Endothelial cell of umbilical vein (primary cell): ENCODE measurements at regions not wholly inside any gene's neighbourhood (a gene's known extent, or its start where the extent isn't known, plus 50 kb on each side); places are given as distances from the start of the nearest gene placed in this dataset.

Experiments
- BruUV-seq: library from RNA; stranded (reverse); fragments of 400-500 nt; replicated peaks from 2 replicates; lab custom pipeline; 2021; lab: Mats Ljungman, UMichigan
- CTCF ChIA-PET: fragments of 300-600, 350-600 bp; sonication (Branson Sonifier 250); formaldehyde crosslinking; loops from one replicate; lab custom pipeline; 2021; ENCODE audit warnings: antibody characterized with exemption, inconsistent platforms; lab: Charles Lee
- POLR2A ChIA-PET: fragments of 300-600, 350-600 bp; sonication (Branson Sonifier 250); formaldehyde crosslinking; loops from one replicate; lab custom pipeline; 2021; ENCODE audit warnings: antibody characterized with exemption, inconsistent platforms; lab: Charles Lee
- DNase-seq: peaks from one replicate; pipeline ENCODE4 v3.0.0-alpha.2; 2011; ENCODE audit warnings: low read depth, low spot score
- FAIRE-seq: peaks from 2 replicates; lab custom pipeline; 2011; peaks lifted over from hg19 to GRCh38; lab: Jason Lieb, UNC
- H2AFZ ChIP-seq: 2 replicates; pipeline ENCODE4 v1.6.0; 2012; ENCODE audit warnings: low read depth, low read length, control low read depth, inconsistent platforms
- H3K27ac ChIP-seq: 2 replicates; pipeline ENCODE4 v1.5.1; 2011; ENCODE audit warnings: low read depth, mild to moderate bottlenecking, control low read depth, low read length, moderate library complexity; ENCODE audit not compliant: insufficient read depth
- H3K27me3 ChIP-seq, 2 experiments: 2 replicates each; pipeline versions ENCODE4 v1.6.0 to v1.6.1; 2011; ENCODE audit warnings: low read length in 2 of 2, mixed read lengths in 1 of 2; ENCODE audit not compliant: control insufficient read depth in 2 of 2, insufficient read depth in 2 of 2
- H3K36me3 ChIP-seq, 2 experiments: 2 replicates in 1 of 2; 3 replicates in 1 of 2; pipeline ENCODE4 v1.5.1; 2011; ENCODE audit warnings: low read length in 2 of 2, mild to moderate bottlenecking in 1 of 2, moderate library complexity in 1 of 2; ENCODE audit not compliant: control insufficient read depth in 2 of 2, insufficient read depth in 2 of 2; ENCODE audit errors: extremely low read depth in 1 of 2
- H3K4me1 ChIP-seq: 3 replicates; pipeline ENCODE4 v1.5.1; 2011; ENCODE audit warnings: mild to moderate bottlenecking, low read length; ENCODE audit not compliant: control insufficient read depth, insufficient read depth; ENCODE audit errors: extremely low read depth
- H3K4me2 ChIP-seq: 2 replicates; pipeline ENCODE4 v1.6.1; 2011; ENCODE audit warnings: low read length, control low read depth, mixed read lengths; ENCODE audit not compliant: insufficient read depth
- H3K4me3 ChIP-seq, 3 experiments: fragments of 200-600 bp in 1 of 3; sonication (generic), shearing (Covaris generic) in 1 of 3; replicated peaks in 1 of 3; 2 replicates each; pipeline ENCODE4 v1.5.1; 2011 to 2016; ENCODE audit warnings: control low read depth in 3 of 3, low read length in 3 of 3, mild to moderate bottlenecking in 2 of 3, inconsistent platforms in 1 of 3, low read depth in 1 of 3, moderate library complexity in 1 of 3; ENCODE audit not compliant: insufficient read depth in 1 of 3
- H3K79me2 ChIP-seq: 2 replicates; pipeline ENCODE4 v1.6.0; 2012; ENCODE audit warnings: low read length, inconsistent platforms; ENCODE audit not compliant: control insufficient read depth, insufficient read depth
- H3K9ac ChIP-seq: replicated peaks from 2 replicates; pipeline ENCODE3; 2011; ENCODE audit warnings: low read length, control low read depth; ENCODE audit not compliant: insufficient read depth; ENCODE audit errors: extremely low read depth
- H3K9me1 ChIP-seq: replicated peaks from 3 replicates; pipeline ENCODE4 v1.6.0; 2011; ENCODE audit warnings: mild to moderate bottlenecking, low read length; ENCODE audit not compliant: control insufficient read depth, insufficient read depth; ENCODE audit errors: extremely low read depth
- H3K9me3 ChIP-seq: replicated peaks from 2 replicates; pipeline ENCODE4 v1.5.1; 2012; ENCODE audit warnings: low read length, inconsistent platforms; ENCODE audit not compliant: control insufficient read depth, insufficient read depth
- H4K20me1 ChIP-seq: replicated peaks from 2 replicates; pipeline ENCODE3; 2011; ENCODE audit warnings: mild to moderate bottlenecking, low read length; ENCODE audit not compliant: control insufficient read depth, insufficient read depth; ENCODE audit errors: extremely low read depth
- EZH2 ChIP-seq: IDR thresholded peaks from 2 replicates; pipeline ENCODE4 v1.6.1; 2012; ENCODE audit warnings: borderline replicate concordance, low read depth, mild to moderate bottlenecking, moderate library complexity, low read length, inconsistent platforms; ENCODE audit not compliant: severe bottlenecking
- FOS ChIP-seq: IDR thresholded peaks from 2 replicates; pipeline ENCODE4 v1.6.1; 2011; ENCODE audit warnings: mild to moderate bottlenecking, low read length, moderate library complexity, borderline replicate concordance; ENCODE audit not compliant: insufficient read depth
- GATA2 ChIP-seq: IDR thresholded peaks from 2 replicates; pipeline ENCODE4 v1.7.0; 2011; ENCODE audit warnings: low read depth, mild to moderate bottlenecking, moderate library complexity, mixed read lengths, low read length; ENCODE audit not compliant: insufficient read length, insufficient read depth
- JUN ChIP-seq: IDR thresholded peaks from 2 replicates; pipeline ENCODE4 v1.6.1; 2011; ENCODE audit warnings: borderline replicate concordance, low read depth; ENCODE audit not compliant: insufficient read length, insufficient read depth
- MYC ChIP-seq: IDR thresholded peaks from one replicate; pipeline ENCODE4 v1.6.1; 2011; ENCODE audit warnings: mild to moderate bottlenecking, low read depth, low read length
- POLR2A ChIP-seq: IDR thresholded peaks from 2 replicates; pipeline ENCODE4 v1.6.1; 2012; ENCODE audit warnings: low read depth, mild to moderate bottlenecking, control low read depth, low read length
- POLR2AphosphoS5 ChIP-seq: IDR thresholded peaks from 2 replicates; pipeline ENCODE4 v1.6.1; 2012; ENCODE audit warnings: low read depth, mild to moderate bottlenecking, control low read depth, low read length, moderate library complexity; ENCODE audit not compliant: insufficient read depth
- dilution Hi-C: fragments of 300-500 bp; cut with MboI; formaldehyde crosslinking; loops from one replicate; pipeline ENCODE4 v1.15.0; 2019; ENCODE audit warnings: low sequenced_read_pairs; ENCODE audit not compliant: extremely low pct_ligation_motif_present
- intact Hi-C: fragments of 100-400 bp; cut with micrococcal nuclease; formaldehyde crosslinking; loops from one replicate; pipeline ENCODE4 v1.10.0; 2022
- TF ChIP-seq, protein P1 (sequence below), 2 donors: IDR thresholded peaks; 1 replicate in 1 of 2; 2 replicates in 1 of 2; pipeline ENCODE4 v1.5.1; 2011; ENCODE audit warnings: low read length in 2 of 2, mild to moderate bottlenecking in 2 of 2, moderate library complexity in 2 of 2, control low read depth in 1 of 2, inconsistent platforms in 1 of 2, low read depth in 1 of 2; ENCODE audit not compliant: insufficient read depth in 1 of 2; ENCODE audit errors: extremely low read depth in 1 of 2
- TF ChIP-seq, protein P2 (sequence below): IDR thresholded peaks from 2 replicates; pipeline ENCODE4 v1.6.1; 2011; ENCODE audit not compliant: insufficient read depth, insufficient read length

DNA sequence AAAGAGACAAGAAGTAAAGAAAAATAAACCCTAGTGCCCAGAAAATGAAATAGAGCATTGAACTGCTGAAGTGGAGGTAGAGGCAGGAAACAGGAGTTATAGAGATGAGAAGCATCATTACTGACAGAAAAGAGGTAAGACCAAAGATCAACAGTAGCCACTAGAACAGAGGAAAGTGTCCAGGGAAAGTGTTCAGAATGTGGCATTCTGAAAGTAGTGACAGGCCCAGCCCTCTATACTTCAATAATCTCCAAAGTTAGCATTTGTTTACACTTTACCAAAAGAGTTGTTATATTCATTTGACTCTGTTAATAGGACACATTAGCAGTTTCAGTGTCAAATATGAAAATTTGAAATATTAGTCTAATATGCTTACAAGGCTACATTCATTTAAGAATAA is 727.1 kb upstream of the NECTIN3 start:
- no peaks in the 10 kb centered on the region for H3K36me3 ChIP-seq
- no peaks in the 10 kb centered on the region for H3K9me3 ChIP-seq
- dilution Hi-C loops, result no loop called here
- CTCF ChIA-PET, result no interaction called here
- intact Hi-C loops, result loop anchor here (5.0 kb wide), 1 partner anchor 68 kb away; no protein-coding TSS in a partner anchor
- no TSS peak for BruUV-seq
- DNase-seq, result no peak
- H3K4me2 ChIP-seq, result peak overlapping the region; percentile 4
- TF ChIP-seq, protein P1, sequence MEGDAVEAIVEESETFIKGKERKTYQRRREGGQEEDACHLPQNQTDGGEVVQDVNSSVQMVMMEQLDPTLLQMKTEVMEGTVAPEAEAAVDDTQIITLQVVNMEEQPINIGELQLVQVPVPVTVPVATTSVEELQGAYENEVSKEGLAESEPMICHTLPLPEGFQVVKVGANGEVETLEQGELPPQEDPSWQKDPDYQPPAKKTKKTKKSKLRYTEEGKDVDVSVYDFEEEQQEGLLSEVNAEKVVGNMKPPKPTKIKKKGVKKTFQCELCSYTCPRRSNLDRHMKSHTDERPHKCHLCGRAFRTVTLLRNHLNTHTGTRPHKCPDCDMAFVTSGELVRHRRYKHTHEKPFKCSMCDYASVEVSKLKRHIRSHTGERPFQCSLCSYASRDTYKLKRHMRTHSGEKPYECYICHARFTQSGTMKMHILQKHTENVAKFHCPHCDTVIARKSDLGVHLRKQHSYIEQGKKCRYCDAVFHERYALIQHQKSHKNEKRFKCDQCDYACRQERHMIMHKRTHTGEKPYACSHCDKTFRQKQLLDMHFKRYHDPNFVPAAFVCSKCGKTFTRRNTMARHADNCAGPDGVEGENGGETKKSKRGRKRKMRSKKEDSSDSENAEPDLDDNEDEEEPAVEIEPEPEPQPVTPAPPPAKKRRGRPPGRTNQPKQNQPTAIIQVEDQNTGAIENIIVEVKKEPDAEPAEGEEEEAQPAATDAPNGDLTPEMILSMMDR (IDR thresholded peaks at IDR 0.05; ENCODE audit: extremely low read depth in 1 of 2, insufficient read depth in 1 of 2, low read depth in 1 of 2, low read length in 2 of 2), result no peak
- no peak for TF ChIP-seq JUN
- no peak for TF ChIP-seq GATA2
- no peak for TF ChIP-seq POLR2A
- TF ChIP-seq FOS, result no peak
- TF ChIP-seq, protein P2, sequence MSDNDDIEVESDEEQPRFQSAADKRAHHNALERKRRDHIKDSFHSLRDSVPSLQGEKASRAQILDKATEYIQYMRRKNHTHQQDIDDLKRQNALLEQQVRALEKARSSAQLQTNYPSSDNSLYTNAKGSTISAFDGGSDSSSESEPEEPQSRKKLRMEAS, result no peak
- no peak for TF ChIP-seq MYC
- TF ChIP-seq EZH2, result no peak
- TF ChIP-seq POLR2AphosphoS5, result no peak
- H3K4me1 ChIP-seq, result peaks cover 21% of the 10 kb centered on the region
- POLR2A ChIA-PET, result no interaction called here
- no peaks in the 10 kb centered on the region for H4K20me1 ChIP-seq
- H3K27ac ChIP-seq, result peak overlapping the region; percentile 0
- no peaks in the 10 kb centered on the region for H3K79me2 ChIP-seq
- H3K4me3 ChIP-seq, result no peak overlapping the region
- H3K9ac ChIP-seq, result no peak overlapping the region
- H3K9me1 ChIP-seq, result no peaks in the 10 kb centered on the region
- no peaks in the 10 kb centered on the region for H3K27me3 ChIP-seq
- FAIRE-seq, result no peak
- peak overlapping the region; percentile 58 for H2AFZ ChIP-seq
